Ovary (tissue), 3 donors: ENCODE measurements at regions not wholly inside any gene's neighbourhood (a gene's known extent, or its start where the extent isn't known, plus 50 kb on each side); places are given as distances from the start of the nearest gene placed in this dataset.

Experiments used
- CTCF ChIP-seq, 3 donors: fragments of 450-650 bp in 2 of 3; fragments of 200-600 bp in 1 of 3; IDR thresholded peaks; one replicate each; pipeline versions ENCODE4 v1.5.1 to v1.8.0; 2016 to 2022; ENCODE audit warnings: antibody characterized with exemption in 3 of 3, mild to moderate bottlenecking in 1 of 3
- EP300 ChIP-seq: sonication (generic); formaldehyde crosslinking; IDR thresholded peaks from one replicate; pipeline ENCODE4 v1.6.1; 2017; ENCODE audit warnings: antibody characterized with exemption
- POLR2A ChIP-seq: fragments of 450-650 bp; IDR thresholded peaks from one replicate; pipeline ENCODE4 v1.6.1; 2017; ENCODE audit warnings: antibody characterized with exemption, mild to moderate bottlenecking, moderate library complexity
- donor health status: DM: no; HTN: no; CAD: no.

GRCh38 chr9:127555840-127556820 is 55.9 kb upstream of the STXBP1 start:
- TF ChIP-seq CTCF (IDR thresholded peaks at IDR 0.05) (no peak), POLR2A (no peak), EP300 (peak; percentile 40)
